ENCODE measurements at regions not wholly inside any gene's neighbourhood (a gene's known extent, or its start where the extent isn't known, plus 50 kb on each side); places are given as distances from the start of the nearest gene placed in this dataset.

- DNase-seq (ENCODE audit: low read depth) = no peak
These were observed 1062.9 kb upstream of the CADM2 start for GRCh38 chr3:83895892-83896291.

GRCh38 chr3:83902787-83903533, 1055.8 kb upstream of the CADM2 start:
- DNase-seq (ENCODE audit: low read depth) = no peak

DNA sequence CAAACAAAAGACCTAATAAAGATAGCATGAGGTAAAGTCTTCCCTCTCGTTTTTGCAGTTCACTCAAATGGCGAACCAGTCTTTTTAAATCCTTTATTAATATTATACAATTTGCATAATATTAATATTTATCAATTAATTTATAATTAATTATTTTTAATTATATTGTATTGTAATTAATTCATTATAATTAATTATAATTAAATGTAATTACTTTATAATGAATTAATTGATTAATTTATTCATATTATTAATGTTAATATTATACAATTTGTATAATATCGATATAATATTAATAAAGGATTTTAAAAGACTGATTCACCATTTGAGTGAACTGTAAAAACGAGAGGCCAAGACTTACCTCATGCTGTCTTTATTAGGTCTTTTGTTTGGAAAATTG, 1045.4 kb upstream of the CADM2 start:
- DNase-seq (ENCODE audit: low read depth) = no peak

- DNase-seq (ENCODE audit: low read depth) = no peak
These were observed 1032.5 kb upstream of the CADM2 start for GRCh38 chr3:83926291-83926690.

GRCh38 chr3:83928391-83928790, 1030.4 kb upstream of the CADM2 start:
- peak; percentile 47 for DNase-seq (ENCODE audit: low read depth)

GRCh38 chr3:83928903-83929302, 1029.9 kb upstream of the CADM2 start:
- no peak for DNase-seq (ENCODE audit: low read depth)

DNA sequence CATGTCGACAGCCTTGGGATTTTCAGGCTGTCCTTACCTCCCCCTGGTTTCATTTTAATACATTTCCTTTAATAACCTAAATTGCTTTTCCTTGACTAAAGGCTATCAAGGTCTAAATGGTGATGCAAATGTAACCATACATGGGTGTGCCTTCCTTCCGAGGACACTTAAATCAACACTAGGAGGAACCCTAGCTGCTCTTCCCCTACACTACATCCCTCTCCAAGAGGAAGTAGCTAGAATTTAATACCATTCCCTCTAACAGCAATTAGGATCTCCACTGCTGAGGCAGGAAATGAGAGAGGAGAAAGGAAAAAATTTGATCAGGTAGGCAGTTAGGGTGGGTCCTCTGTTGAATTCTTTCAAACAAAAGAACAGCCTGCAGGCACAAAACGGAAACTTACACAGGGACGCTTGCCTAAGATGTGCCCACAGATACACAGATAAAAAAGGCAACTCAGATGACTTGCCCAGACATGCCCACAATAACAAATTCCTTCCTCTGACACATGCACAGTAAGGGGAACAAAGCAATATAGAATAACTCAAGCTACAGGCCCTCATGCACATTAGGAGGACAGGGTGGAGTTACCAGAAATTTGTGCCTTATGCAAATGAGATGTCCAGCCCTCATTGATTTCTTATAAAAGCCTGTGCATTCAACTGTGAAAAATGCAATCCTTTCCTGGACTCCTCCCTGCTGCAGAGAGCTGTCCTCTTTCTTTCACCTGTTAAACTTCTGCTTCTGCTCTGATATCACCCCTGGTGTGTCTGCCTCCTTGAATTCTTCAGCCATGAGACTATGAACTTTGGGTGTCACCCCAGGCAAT, 1024.4 kb upstream of the CADM2 start:
- DNase-seq (ENCODE audit: low read depth) = no peak

DNA sequence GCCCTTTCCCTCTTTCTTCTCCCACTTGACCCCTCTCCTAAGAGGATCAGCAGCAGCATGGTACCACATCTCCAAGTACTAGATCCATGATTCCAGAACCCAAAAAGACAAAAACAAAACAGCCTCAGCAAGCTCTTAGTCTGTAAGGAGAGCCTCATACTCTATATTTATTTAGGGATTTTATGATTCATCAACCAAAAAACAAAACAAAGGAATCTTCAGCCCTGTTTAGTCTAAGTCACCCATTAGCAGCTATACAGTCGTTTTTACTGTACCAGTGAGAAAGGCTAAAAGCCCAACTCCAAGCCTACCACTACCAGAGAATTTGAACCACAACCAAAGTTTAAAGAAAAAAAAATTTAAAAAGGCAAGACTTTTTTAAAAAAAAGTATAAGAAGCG, 1020.3 kb upstream of the CADM2 start:
- no peak for DNase-seq (ENCODE audit: low read depth)

GRCh38 chr3:83941990-83942745, 1016.6 kb upstream of the CADM2 start:
- DNase-seq (ENCODE audit: low read depth) = no peak

DNA sequence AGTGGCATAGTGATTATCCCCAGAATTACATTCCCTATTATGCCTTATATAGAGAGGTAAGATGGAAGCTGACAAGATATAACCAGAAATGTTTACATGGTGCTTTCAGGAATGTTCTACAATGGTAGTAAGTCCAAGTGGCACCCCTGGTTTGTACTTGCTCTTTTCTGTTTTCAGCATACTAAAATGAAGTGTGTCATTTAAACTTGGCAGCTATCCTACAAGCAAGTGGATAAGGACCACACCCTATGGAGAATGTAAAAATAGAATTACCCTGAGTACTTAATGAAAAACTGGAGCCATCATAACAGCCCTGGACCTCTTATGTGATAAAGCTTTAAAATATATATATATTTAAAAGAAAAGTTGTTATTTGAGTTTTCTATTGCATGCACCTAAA, 1012.7 kb upstream of the CADM2 start:
- DNase-seq (ENCODE audit: low read depth) = no peak

DNA sequence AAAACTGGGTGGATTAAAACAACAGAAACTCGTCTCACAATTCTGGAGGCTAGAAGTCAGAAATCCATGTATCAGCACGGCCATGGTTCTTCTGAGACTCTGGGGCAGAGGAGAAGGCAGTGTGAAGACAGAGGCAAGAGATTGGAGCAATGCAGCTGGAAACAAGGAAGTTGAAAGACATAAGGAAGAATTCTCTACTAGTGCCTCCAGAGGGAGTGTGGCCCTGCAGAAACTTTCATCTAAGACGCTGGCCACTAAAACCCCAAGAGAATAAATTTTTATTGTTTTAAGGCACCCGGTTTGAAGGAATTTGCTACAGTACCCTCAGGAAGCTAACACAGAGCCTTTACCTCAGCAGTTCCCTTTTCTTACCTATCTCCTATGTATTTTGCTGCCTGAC, 1012.2 kb upstream of the CADM2 start:
- DNase-seq (ENCODE audit: low read depth) = no peak

DNA sequence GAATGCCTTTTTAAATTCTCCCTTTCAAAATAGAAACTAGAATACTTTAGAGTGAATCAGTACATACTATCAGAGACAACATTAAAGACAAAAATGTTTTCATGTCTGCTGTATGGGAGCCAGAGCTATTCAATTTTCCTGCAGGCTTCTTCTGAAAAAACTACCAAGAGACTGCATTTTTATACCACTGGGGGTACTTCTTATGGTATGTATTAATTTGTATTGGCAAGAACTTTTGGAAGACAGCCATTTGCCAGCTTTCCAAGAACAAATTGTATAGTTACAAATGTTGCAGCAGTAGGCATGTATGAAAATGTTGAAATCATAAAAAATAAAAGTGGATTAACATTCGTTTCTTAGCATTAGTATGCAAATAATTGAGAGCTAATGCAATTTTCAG, 1010.0 kb upstream of the CADM2 start:
- no peak for DNase-seq (ENCODE audit: low read depth)

- no peak for DNase-seq (ENCODE audit: low read depth)
These were observed 1005.2 kb upstream of the CADM2 start for GRCh38 chr3:83953417-83954089.

- no peak for DNase-seq (ENCODE audit: low read depth)
These were observed 1002.4 kb upstream of the CADM2 start for GRCh38 chr3:83956431-83956830.

DNA sequence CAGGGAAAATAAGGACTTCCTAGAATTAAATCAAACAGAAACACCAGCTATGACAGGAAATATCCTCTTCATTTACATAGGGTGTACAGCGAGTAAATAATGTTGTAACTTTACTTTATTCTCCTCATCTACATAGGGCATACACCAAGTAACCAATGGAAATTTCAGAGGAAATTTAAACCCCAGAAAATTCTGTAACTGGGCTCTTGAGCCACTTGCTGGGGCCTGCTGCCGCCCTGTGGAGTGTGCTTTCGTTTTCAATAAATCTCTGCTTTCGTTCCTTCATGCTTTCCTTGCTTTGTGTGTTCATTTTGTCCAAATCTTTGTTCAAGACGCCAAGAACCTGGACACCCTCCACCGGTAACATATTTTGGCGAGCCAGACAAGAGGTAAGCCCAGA, 990.4 kb upstream of the CADM2 start:
- DNase-seq (ENCODE audit: low read depth) = no peak

DNA sequence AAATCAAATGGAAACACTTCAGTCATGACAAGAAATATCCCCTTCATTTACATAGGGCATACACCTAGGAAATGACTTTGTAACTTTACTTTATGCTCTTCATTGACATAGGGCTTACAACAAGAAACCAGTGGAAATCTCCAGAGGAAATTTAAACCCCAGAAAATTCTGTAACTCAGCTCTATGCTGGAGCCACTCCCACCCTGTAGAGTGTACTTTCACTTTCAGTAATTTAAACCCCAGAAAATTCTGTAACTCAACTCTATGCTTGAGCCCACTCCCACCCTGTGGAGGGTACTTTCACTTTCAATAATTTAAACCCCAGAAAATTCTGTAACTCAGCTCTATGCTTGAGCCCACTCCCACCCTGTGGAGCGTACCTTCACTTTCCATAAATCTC, 987.1 kb upstream of the CADM2 start:
- no peak for DNase-seq (ENCODE audit: low read depth)

DNA sequence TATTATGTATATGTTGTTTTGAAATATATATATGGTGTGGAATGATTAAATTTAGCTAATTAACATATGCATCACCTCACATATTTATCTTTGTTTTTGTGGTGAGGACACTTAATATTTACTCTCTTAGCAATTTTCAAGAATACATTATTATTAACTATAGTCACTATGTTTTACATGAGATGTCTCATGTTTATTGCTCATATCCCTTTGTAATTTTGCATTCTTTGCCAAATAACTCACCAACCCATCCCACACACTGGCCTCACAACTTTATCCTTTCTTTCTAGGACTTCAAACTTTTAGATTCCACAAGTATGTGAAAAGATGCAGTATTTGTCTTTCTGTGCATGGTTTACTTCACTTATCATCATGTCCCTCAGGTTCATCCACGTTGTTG, 950.2 kb upstream of the CADM2 start:
- no peak for DNase-seq (ENCODE audit: low read depth)

DNA sequence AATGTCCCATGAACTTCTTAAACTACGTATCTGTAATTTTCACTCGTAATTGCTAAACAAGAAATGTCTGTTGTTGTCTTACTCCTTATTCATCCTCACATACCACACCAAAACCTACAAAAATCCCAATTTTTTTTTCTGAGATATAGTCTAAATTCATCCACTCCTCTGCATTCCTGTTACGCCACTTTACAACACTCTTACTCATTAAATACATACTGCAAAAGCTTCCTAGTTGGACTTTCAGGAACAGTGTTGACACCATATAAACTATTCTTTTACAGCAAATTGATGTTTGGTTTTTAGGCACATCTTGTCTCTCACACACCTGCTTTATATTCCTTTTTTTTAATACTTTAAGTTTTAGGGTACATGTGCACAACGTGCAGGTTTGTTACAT, 934.9 kb upstream of the CADM2 start:
- no peak for DNase-seq (ENCODE audit: low read depth)

GRCh38 chr3:84039099-84039498, 919.7 kb upstream of the CADM2 start:
- DNase-seq (ENCODE audit: low read depth) = no peak

- no peak for DNase-seq (ENCODE audit: low read depth)
These were observed 916.2 kb upstream of the CADM2 start for GRCh38 chr3:84042399-84043106.

- no peak for DNase-seq (ENCODE audit: low read depth)
These were observed 891.9 kb upstream of the CADM2 start for GRCh38 chr3:84066915-84067314.

DNA sequence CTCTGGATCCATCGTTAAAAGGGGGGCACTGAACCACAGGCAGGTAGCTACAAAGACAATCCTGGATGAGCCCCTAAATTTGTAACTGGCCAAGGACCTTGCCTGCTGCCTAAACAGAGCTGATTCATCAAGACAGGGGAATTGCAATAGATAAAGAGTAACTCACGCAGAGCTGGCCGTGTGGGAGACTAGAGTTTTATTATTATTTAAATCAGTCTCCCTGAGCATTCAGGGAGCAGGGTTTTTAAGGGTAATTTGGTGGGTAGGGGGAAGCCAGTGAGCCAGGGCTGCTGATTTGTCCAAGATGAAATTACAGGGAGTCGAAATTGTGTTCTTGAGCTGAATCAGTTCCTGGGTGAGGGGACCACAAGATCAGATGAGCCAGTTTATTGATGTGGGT, 885.1 kb upstream of the CADM2 start:
- DNase-seq (ENCODE audit: low read depth) = no peak

All from ELR (cell line).